Fibroblast of villous mesenchyme (primary cell): ENCODE measurements at regions not wholly inside any gene's neighbourhood (a gene's known extent, or its start where the extent isn't known, plus 50 kb on each side); places are given as distances from the start of the nearest gene placed in this dataset.
A peak's percentile ranks its signal among the peaks of the same experiment; 100 is the strongest.

ENCODE experiments used
- DNase-seq: peaks from one replicate; pipeline ENCODE4 v3.0.0-alpha.2; 2010; ENCODE audit warnings: low read depth
- H3K4me3 ChIP-seq: 2 replicates; pipeline ENCODE4 v1.5.1; 2011; ENCODE audit warnings: low read depth, mild to moderate bottlenecking, low read length
- TF ChIP-seq, protein P1 (sequence below): IDR thresholded peaks from 2 replicates; pipeline ENCODE4 v1.5.1; 2012; ENCODE audit warnings: low read depth, mild to moderate bottlenecking, low read length; ENCODE audit not compliant: insufficient read depth

DNA sequence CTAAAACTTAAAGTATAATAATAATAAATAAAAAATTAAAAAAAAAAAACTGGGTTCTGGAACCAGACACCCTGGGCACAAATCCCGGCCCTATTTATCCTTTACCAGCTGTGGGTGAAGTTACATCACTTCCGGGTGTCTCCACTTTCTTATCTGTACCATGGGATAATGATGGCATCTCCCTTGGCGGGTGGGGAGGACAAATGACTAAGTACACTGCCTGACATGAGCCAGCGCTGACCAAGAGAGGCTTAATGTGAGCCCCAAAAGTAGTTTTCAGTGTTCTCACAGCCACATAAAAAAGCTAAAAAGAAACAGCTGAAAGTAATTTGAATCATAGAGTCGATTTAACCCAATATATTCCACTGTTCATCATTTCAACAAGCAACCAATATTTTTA is 424.9 kb downstream of the SOX9 start:
- peak; percentile 27 for DNase-seq
- no peak overlapping the region for H3K4me3 ChIP-seq
- TF ChIP-seq, protein P1, sequence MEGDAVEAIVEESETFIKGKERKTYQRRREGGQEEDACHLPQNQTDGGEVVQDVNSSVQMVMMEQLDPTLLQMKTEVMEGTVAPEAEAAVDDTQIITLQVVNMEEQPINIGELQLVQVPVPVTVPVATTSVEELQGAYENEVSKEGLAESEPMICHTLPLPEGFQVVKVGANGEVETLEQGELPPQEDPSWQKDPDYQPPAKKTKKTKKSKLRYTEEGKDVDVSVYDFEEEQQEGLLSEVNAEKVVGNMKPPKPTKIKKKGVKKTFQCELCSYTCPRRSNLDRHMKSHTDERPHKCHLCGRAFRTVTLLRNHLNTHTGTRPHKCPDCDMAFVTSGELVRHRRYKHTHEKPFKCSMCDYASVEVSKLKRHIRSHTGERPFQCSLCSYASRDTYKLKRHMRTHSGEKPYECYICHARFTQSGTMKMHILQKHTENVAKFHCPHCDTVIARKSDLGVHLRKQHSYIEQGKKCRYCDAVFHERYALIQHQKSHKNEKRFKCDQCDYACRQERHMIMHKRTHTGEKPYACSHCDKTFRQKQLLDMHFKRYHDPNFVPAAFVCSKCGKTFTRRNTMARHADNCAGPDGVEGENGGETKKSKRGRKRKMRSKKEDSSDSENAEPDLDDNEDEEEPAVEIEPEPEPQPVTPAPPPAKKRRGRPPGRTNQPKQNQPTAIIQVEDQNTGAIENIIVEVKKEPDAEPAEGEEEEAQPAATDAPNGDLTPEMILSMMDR: no peak

GRCh38 chr17:72553051-72553755 is 432.4 kb downstream of the SOX9 start:
- TF ChIP-seq, protein P1: no peak
- no peak overlapping the region for H3K4me3 ChIP-seq
- DNase-seq: no peak

- no peak for DNase-seq
- TF ChIP-seq, protein P1: no peak
- no peak overlapping the region for H3K4me3 ChIP-seq
Observed at GRCh38 chr17:72554508-72554907, 433.7 kb downstream of the SOX9 start.

DNA sequence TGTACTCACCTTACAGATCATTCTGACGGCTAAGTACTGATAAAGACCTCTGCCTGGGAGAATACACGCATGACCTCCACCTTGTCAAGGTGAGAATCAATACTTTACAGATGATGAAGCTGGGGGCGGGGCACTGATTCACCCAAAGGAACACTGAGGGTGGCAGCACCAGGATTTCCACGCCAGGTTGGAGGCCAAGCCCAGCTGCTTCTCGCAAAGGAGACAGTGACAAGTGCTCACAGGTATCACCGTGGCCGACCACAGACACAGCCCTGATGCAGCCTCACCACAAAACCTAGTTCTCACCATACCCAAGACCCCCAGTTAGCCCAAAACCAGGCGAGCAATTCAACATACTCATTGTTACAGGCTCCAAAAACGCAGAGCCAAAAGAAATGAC is 434.2 kb downstream of the SOX9 start:
- no peak overlapping the region for H3K4me3 ChIP-seq
- DNase-seq: no peak
- TF ChIP-seq, protein P1: no peak

DNA sequence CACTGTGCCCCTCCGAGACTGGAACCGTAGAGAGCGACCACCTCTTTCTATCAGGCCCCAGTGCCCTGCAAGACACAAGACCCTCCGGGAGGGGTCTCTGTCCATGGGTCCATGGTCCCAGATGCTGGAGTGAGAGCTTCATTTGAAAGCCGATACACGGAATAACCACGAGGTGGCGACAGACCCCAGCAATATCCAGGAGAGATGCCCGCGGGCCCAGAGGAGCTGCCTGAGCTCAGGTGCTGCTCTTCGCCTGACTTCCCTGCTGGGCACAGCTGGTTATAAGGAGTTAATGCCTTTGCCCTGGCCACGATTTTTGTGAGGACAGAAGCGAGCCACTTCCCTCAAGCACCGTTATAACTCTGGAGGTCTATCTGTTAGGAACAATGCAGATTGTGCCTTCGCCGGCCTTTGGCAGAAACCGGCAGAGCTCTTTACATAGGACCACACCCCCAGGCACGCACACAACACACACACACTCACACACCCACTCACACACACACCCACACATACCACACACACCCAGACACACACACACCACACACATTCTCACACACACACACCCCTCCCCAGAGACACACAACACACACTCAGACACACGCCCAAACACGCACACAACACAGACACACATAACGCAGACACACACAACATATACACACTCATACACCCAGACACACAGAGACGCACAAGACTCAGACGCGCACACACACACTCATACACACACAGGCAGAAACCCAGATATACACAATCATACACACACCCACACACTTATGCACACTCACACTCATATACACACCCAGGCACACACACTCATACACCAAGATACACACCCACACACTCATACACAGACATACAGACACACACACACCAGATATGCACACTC is 436.4 kb downstream of the SOX9 start:
- peak; percentile 56 for DNase-seq
- no peak overlapping the region for H3K4me3 ChIP-seq
- TF ChIP-seq, protein P1: peak; percentile 84

DNA sequence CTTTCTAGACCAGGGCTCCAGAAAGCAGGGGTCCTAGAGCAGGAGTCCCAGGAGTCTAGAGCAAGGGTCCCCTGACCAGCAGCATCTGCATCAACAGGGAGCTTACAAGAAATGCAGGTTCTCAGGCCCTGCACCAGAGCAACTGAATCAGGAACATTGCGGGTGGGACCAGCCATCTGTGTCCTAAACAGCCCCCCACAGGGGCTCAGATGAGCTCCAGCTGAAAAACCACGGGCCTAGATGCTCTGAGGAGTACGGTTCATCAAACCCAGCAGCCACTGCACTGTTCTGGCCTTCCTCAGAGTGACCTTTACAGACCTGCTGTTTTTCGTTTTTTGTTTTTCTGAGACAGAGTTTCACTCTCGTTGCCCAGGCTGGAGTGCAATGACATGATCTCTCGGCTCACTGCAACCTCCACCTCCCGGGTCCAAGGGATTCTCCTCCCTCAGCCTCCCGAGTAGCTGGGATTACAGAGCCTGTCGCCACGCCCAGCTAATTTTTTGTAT is 438.2 kb downstream of the SOX9 start:
- no peak overlapping the region for H3K4me3 ChIP-seq
- TF ChIP-seq, protein P1: no peak
- DNase-seq: no peak
